DMS114 treated with DMSO at 0.1 percent for 48 hours (cell line): ENCODE measurements at regions not wholly inside any gene's neighbourhood (a gene's known extent, or its start where the extent isn't known, plus 50 kb on each side); places are given as distances from the start of the nearest gene placed in this dataset.
"Not testable (repeated sequence)": the region's sequence is repeated elsewhere in the genome, so short reads cannot be mapped to it uniquely, and the experiment has no call there.

Experiments used
- DNase-seq: peaks from one replicate; lab custom pipeline; 2025; ENCODE audit not compliant: unreplicated experiment; lab: John Stamatoyannopoulos, UW

DNA sequence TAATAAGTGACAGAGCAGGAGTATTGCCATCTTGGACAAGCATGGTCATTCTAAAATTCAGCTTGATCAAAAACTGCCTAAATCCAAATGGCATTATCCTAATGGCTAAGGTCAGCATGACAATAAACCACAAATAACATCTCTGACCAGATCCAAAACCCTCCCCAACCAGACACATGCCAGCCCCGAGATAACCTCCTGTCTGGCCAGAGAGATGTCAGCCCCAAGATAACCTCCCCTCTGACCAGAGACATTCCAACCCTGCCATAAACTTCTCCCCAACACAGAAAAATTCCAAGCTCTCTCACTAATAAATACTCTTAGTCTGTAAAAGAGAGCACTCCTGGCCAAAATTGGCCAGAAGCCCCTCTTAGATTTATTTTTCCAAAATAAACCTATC lies 470.5 kb upstream of the UBE2E2 start:
- DNase-seq = no peak

GRCh38 chr3:22734207-22734606 lies 468.9 kb upstream of the UBE2E2 start:
- no peak for DNase-seq

- DNase-seq = no peak
Measured at GRCh38 chr3:22734756-22735155, 468.4 kb upstream of the UBE2E2 start.

- DNase-seq = no peak
Measured at GRCh38 chr3:22735373-22735772, 467.8 kb upstream of the UBE2E2 start.

GRCh38 chr3:22743386-22743785 lies 459.7 kb upstream of the UBE2E2 start:
- not testable (repeated sequence) for DNase-seq

- DNase-seq = no peak
Measured at GRCh38 chr3:22745321-22745720, 457.8 kb upstream of the UBE2E2 start.

- DNase-seq = no peak
Measured at GRCh38 chr3:22746221-22746620, 456.9 kb upstream of the UBE2E2 start.

GRCh38 chr3:22748453-22749045 lies 454.6 kb upstream of the UBE2E2 start:
- DNase-seq = no peak

DNA sequence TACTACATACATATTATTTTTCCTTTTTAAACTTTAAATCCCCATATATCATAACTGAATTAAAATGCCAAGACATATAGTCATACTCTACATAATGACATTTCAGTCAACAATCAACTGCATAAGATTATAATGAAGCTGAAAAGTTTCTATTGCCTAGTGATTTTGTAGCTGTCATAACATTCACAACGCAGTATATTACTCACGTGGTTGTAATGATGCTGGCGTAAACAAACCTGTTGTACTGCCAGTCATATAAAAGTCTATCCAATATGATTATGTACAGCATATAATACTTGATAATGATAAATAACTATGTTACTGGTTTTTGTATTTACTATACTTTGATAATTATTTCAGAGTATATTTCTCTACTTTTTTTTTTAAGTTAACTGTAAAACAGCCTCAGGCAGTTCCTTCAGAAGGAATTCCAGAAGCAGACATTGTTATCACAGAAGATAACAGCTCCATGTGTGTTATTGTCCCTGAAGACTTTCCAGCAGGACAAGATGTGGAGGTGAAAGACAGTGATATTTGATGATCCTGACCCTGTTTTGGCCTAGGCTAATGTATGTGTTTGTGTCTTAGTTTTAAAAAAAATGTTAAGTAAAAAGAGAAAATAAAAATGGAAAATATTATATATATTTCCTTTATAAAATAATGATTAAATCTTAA lies 443.4 kb upstream of the UBE2E2 start:
- DNase-seq = no peak

- DNase-seq = no peak
Measured at GRCh38 chr3:22765679-22766078, 437.4 kb upstream of the UBE2E2 start.

- DNase-seq = no peak
Measured at GRCh38 chr3:22777834-22778233, 425.3 kb upstream of the UBE2E2 start.

GRCh38 chr3:22779737-22780136 lies 423.4 kb upstream of the UBE2E2 start:
- DNase-seq = no peak

DNA sequence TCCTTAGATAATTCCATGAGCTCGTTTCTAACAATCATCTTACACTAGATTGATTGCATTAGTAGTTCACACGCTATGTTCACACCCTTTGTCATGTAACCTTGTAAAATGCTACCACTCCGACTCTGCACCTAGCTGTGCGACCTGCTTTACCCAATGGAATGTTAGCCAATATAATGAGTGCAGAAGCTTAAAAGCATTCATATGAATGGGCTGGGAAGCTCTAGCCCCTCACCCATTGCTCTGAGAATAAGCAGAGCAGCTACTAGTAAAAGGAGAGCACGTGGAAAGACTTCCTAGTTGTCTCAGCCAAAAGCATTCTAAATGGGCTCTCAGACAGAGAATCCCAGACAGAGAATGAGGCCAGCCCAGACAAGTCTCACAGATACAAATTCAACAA lies 410.6 kb upstream of the UBE2E2 start:
- DNase-seq = no peak

DNA sequence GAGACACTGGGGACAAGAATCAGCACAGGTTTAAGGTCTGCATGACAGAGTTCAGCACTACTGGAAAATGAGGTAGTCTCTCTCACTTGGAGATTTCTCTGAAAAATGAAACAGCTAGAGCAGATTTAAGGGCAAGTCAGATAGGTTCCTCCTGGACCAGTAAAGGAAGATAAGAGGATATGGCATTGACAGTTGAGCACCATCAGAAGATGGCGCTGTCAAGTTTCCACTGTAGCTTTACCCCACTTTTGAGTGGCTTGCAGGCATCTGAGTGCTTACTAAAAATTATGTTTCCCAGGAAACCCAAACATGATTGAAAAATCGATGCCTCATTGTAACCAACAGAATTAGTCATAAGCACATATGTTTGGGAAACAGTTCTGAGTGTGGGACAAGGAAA lies 407.2 kb upstream of the UBE2E2 start:
- no peak for DNase-seq

DNA sequence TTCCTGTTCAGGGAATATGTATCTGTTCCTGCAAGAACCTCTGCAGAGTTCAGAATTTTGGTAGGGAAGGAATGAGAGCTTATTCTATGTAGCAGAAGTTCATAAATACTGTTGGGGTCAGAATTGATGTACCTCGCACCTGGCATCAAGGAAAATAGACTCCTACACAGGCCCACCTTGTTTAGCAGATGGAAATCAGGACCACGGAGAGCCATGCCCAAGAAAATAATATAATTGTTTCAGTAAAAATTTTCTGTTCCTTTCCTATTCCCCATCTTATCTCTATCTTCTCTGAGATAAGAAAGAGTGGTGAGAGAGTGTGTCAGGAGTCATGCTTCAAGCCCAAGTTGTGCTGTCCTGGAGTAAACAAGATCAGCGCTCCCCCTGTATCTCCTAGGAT lies 404.7 kb upstream of the UBE2E2 start:
- no peak for DNase-seq

- no peak for DNase-seq
Measured at GRCh38 chr3:22819209-22819608, 383.9 kb upstream of the UBE2E2 start.

DNA sequence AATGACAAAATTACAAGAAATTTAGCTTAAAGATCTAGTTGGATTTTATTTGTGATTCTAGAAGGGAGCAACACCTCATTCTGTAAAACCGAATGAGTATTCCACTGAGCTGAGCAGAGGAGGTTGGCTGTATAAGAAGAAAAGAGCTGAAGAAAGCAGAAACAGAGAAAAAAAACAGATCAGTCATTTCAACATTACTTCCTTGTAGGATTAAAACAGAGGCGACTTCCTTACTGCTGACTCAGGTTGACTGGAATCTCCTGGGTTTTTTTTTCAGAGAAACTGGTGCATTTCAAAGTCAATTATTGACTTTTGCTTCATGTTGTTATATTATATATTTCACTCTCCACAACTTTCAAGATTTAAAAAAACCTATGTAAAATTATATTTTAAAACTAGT lies 368.1 kb upstream of the UBE2E2 start:
- no peak for DNase-seq

- no peak for DNase-seq
Measured at GRCh38 chr3:22836131-22836530, 367.0 kb upstream of the UBE2E2 start.

DNA sequence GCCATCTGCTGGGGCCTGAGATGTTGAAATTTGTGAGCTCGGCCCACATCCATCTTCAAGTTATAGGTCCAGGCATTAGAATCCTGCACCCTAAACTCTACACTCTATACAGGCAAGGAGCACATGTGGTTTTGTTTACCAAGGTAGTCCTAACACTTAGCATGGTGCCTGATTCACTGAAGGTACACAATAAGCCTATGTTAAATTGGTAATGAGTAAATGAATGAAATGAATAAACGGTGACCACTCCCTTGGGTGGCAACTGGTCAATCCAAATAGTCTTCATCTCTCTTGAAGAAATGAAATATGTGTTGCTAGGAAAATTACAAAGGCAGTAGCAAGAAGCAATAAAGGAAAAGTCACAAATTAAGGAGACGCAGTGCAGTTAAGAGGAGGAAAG lies 359.3 kb upstream of the UBE2E2 start:
- no peak for DNase-seq

DNA sequence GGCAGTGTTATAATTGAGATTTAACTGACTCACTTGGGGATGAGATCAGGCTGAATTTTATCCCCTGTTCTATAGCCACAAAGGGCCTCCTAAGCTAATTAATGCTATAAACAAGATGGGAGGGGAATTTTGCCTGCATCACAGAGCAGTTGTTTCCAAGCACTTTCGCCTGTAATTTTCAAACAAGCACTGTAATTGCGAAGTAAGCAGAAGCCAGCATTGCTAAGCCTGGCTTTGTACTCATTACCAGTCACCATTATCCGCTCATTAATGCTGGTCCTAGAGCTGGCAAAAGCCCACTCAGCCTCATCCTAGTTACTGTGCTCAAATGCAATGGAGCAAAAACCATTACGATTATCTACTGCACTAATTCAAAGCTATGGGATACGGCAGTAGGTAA lies 356.6 kb upstream of the UBE2E2 start:
- DNase-seq = no peak

GRCh38 chr3:22849583-22849982 lies 353.5 kb upstream of the UBE2E2 start:
- DNase-seq = not testable (repeated sequence)

GRCh38 chr3:22856811-22857210 lies 346.3 kb upstream of the UBE2E2 start:
- DNase-seq = no peak

DNA sequence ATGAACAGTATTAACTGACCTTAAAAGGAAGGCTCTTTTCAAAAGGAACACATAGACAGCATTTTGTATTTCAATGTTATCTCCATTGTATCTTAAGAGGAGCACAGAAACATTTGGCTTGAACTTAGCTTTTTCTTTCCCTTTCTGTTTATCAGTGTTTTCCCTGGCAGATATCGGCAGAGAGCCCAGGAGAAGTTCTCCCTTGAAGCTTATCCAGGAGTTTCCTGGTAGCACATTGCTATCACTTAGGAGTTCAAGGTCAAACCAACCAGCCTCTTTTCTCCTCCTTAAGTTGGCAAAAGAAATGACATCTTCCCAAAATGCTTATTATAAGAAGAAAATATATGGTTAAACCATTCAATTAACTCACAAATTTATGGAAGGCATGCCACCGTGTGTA lies 344.6 kb upstream of the UBE2E2 start:
- DNase-seq = no peak
